ENCODE measurements at regions not wholly inside any gene's neighbourhood (a gene's known extent, or its start where the extent isn't known, plus 50 kb on each side); places are given as distances from the start of the nearest gene placed in this dataset.
A peak's percentile ranks its signal among the peaks of the same experiment; 100 is the strongest.

GRCh38 chr3:177824190-177824786 is 627.0 kb upstream of the TBL1XR1 start (continued):
- TF ChIP-seq UBTF (CRISPR knock-in tag; IDR thresholded peaks at IDR 0.05): 0 out of 2 replicates have a peak, but pooled peaks have one; percentile 22
- peak; percentile 94 for TF ChIP-seq ZNF609 (CRISPR knock-in tag; IDR thresholded peaks at IDR 0.05; ENCODE audit: borderline replicate concordance)
- TF ChIP-seq ZNF777 (CRISPR knock-in tag; IDR thresholded peaks at IDR 0.05): no peak
- no peak for TF ChIP-seq TAF15 (IDR thresholded peaks at IDR 0.05; ENCODE audit: low read depth, low read length, poor library complexity, severe bottlenecking)
- TF ChIP-seq ZNF776 (CRISPR knock-in tag; IDR thresholded peaks at IDR 0.05): no peak
- no peak for TF ChIP-seq TCF12 (IDR thresholded peaks at IDR 0.05)
- 0 out of 2 replicates have a peak, but pooled peaks have one; percentile 53 for TF ChIP-seq TCF12 (CRISPR knock-in tag; IDR thresholded peaks at IDR 0.05)
- no peak for TF ChIP-seq ZNF17 (CRISPR knock-in tag; IDR thresholded peaks at IDR 0.05)
- TF ChIP-seq TGIF2 (CRISPR knock-in tag; IDR thresholded peaks at IDR 0.05): 0 out of 2 replicates have a peak, but pooled peaks have one; percentile 33
- no peak for TF ChIP-seq ZNF34 (CRISPR knock-in tag; IDR thresholded peaks at IDR 0.05; ENCODE audit: borderline replicate concordance)
- no peak for TF ChIP-seq SRF (IDR thresholded peaks at IDR 0.05; ENCODE audit: low read depth, low read length)
- peak; percentile 70 for TF ChIP-seq ZNF629 (CRISPR knock-in tag; conservative IDR thresholded peaks at IDR 0.05)
- peak; percentile 20; the same call in 1 of the 2 replicates for TF ChIP-seq TCF7 (IDR thresholded peaks at IDR 0.05; ENCODE audit: low read depth)
- TF ChIP-seq ETS1 (CRISPR knock-in tag; IDR thresholded peaks at IDR 0.05): no peak
- peak; percentile 72; the same call in 1 of the 2 replicates for TF ChIP-seq RELA (CRISPR knock-in tag; IDR thresholded peaks at IDR 0.05)
- peak; percentile 79; the same call in 1 of the 2 replicates for TF ChIP-seq FOXK1 (CRISPR knock-in tag; IDR thresholded peaks at IDR 0.05; ENCODE audit: borderline replicate concordance, low read depth)
- no peak for TF ChIP-seq PLSCR1 (CRISPR knock-in tag; IDR thresholded peaks at IDR 0.05; ENCODE audit: borderline replicate concordance)
- no peak for TF ChIP-seq ZNF382 (CRISPR knock-in tag; IDR thresholded peaks at IDR 0.05; ENCODE audit: borderline replicate concordance)
- TF ChIP-seq RXRA (CRISPR knock-in tag; IDR thresholded peaks at IDR 0.05): peak; percentile 94
- no peak for TF ChIP-seq ZKSCAN5 (CRISPR knock-in tag; IDR thresholded peaks at IDR 0.05)
- no peak for TF ChIP-seq ZNF672 (CRISPR knock-in tag; IDR thresholded peaks at IDR 0.05)
- peak; percentile 38; the same call in 1 of the 2 replicates for TF ChIP-seq ERF (CRISPR knock-in tag; IDR thresholded peaks at IDR 0.05)
- 0 out of 2 replicates have a peak, but pooled peaks have one; percentile 18 for TF ChIP-seq RAD21 (CRISPR knock-in tag; IDR thresholded peaks at IDR 0.05)
